NT2/D1 (cell line): ENCODE measurements at regions not wholly inside any gene's neighbourhood (a gene's known extent, or its start where the extent isn't known, plus 50 kb on each side); places are given as distances from the start of the nearest gene placed in this dataset.
"Not testable (repeated sequence)": the region's sequence is repeated elsewhere in the genome, so short reads cannot be mapped to it uniquely, and the experiment has no call there.

Experiments
- DNase-seq: peaks from one replicate; pipeline ENCODE4 v3.0.0-alpha.2; 2011; ENCODE audit warnings: low read depth, low spot score
- H3K27me3 ChIP-seq: 2 replicates; pipeline ENCODE4 v1.6.0; 2011; ENCODE audit warnings: mild to moderate bottlenecking; ENCODE audit not compliant: insufficient read length, insufficient read depth
- H3K36me3 ChIP-seq: 2 replicates; pipeline ENCODE4 v1.6.1; 2011; ENCODE audit warnings: mild to moderate bottlenecking, low read length, mixed read lengths; ENCODE audit not compliant: insufficient read depth, insufficient read length
- H3K4me1 ChIP-seq: 2 replicates; pipeline ENCODE4 v1.5.1; 2011; ENCODE audit not compliant: insufficient read depth, insufficient read length
- H3K4me3 ChIP-seq: 2 replicates; pipeline ENCODE4 v1.5.1; 2011; ENCODE audit warnings: low read depth; ENCODE audit not compliant: insufficient read length
- H3K9ac ChIP-seq: 2 replicates; pipeline ENCODE4 v1.6.0; 2011; ENCODE audit warnings: low read depth; ENCODE audit not compliant: insufficient read length
- H3K9me3 ChIP-seq: 2 replicates; pipeline ENCODE4 v1.5.1; 2011; ENCODE audit warnings: mild to moderate bottlenecking, low read length; ENCODE audit not compliant: insufficient read depth
- SUZ12 ChIP-seq: IDR thresholded peaks from 2 replicates; pipeline ENCODE4 v1.6.1; 2011; ENCODE audit not compliant: insufficient read length, insufficient read depth; ENCODE audit errors: extremely low read depth
- YY1 ChIP-seq: IDR thresholded peaks from 2 replicates; pipeline ENCODE4 v1.6.1; 2011; ENCODE audit not compliant: insufficient read length, insufficient read depth
- ZNF274 ChIP-seq: IDR thresholded peaks from 2 replicates; pipeline ENCODE4 v1.6.1; 2011; ENCODE audit warnings: mild to moderate bottlenecking, low read depth, low read length

GRCh38 chr5:104326966-104327365 is 764.4 kb upstream of the NUDT12 start:
- Histone ChIP-seq H3K4me1 (no peaks in the 10 kb centered on the region), H3K36me3 (no peaks in the 10 kb centered on the region), H3K9me3 (no peaks in the 10 kb centered on the region), H3K4me3 (no peak overlapping the region), H3K9ac (no peak overlapping the region), H3K27me3 (no peaks in the 10 kb centered on the region)
- DNase-seq, result no peak
- TF ChIP-seq ZNF274 (no peak), YY1 (no peak), SUZ12 (no peak)

GRCh38 chr5:104325356-104325755 is 762.8 kb upstream of the NUDT12 start:
- no peak for TF ChIP-seq ZNF274
- TF ChIP-seq SUZ12, result no peak
- TF ChIP-seq YY1, result no peak
- H3K4me3 ChIP-seq, result no peak overlapping the region
- no peaks in the 10 kb centered on the region for H3K9me3 ChIP-seq
- no peak overlapping the region for H3K9ac ChIP-seq
- no peaks in the 10 kb centered on the region for H3K4me1 ChIP-seq
- no peaks in the 10 kb centered on the region for H3K36me3 ChIP-seq
- H3K27me3 ChIP-seq, result no peaks in the 10 kb centered on the region
- DNase-seq, result no peak

- H3K36me3 ChIP-seq, H3K4me3 ChIP-seq, H3K9ac ChIP-seq, DNase-seq, H3K27me3 ChIP-seq, H3K4me1 ChIP-seq: not testable (repeated sequence)
- peaks cover 18% of the 10 kb centered on the region; the same call in 1 of the 2 replicates for H3K9me3 ChIP-seq
Observed at GRCh38 chr5:104316676-104317075, 754.1 kb upstream of the NUDT12 start.

GRCh38 chr5:104312481-104312880 is 749.9 kb upstream of the NUDT12 start:
- DNase-seq, result no peak
- no peaks in the 10 kb centered on the region for H3K36me3 ChIP-seq
- H3K9ac ChIP-seq, result no peak overlapping the region
- H3K4me3 ChIP-seq, result no peak overlapping the region
- H3K9me3 ChIP-seq, result peaks cover 15% of the 10 kb centered on the region; the same call in 1 of the 2 replicates
- no peak for TF ChIP-seq SUZ12
- no peak for TF ChIP-seq YY1
- H3K4me1 ChIP-seq, result no peaks in the 10 kb centered on the region
- H3K27me3 ChIP-seq, result no peaks in the 10 kb centered on the region

DNA sequence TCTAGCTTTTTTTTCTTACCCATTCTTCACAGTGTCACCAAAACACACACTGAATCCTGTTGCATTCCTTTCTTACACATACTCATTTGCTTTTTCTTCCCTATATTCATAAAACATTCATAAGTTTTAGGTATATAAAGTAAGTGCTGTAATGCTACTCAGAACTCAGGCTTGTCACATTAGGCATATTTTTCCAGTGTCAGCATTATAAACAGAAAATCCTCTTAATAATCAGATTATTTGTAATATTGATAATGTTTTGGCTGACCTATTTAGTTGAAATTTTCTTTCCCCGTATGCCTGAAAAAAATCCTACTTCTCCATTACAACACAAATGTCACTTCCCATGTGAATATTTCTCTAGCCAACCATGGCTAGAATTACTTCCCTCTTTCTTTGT is 743.0 kb upstream of the NUDT12 start:
- TF ChIP-seq SUZ12, result no peak
- TF ChIP-seq ZNF274, result no peak
- no peak for TF ChIP-seq YY1

GRCh38 chr5:104299998-104300706 is 737.6 kb upstream of the NUDT12 start:
- H3K4me1 ChIP-seq, result no peaks in the 10 kb centered on the region
- H3K4me3 ChIP-seq, result no peak overlapping the region
- no peaks in the 10 kb centered on the region for H3K36me3 ChIP-seq
- H3K9ac ChIP-seq, result no peak overlapping the region
- H3K9me3 ChIP-seq, result no peaks in the 10 kb centered on the region
- TF ChIP-seq ZNF274 (no peak), SUZ12 (no peak), YY1 (no peak)
- H3K27me3 ChIP-seq, result no peaks in the 10 kb centered on the region
- no peak for DNase-seq

More for the DNA sequence above, 743.0 kb upstream of the NUDT12 start:
- no peak for DNase-seq
- Histone ChIP-seq H3K27me3 (no peaks in the 10 kb centered on the region), H3K9me3 (no peaks in the 10 kb centered on the region), H3K4me1 (no peaks in the 10 kb centered on the region), H3K4me3 (no peak overlapping the region), H3K36me3 (no peaks in the 10 kb centered on the region), H3K9ac (no peak overlapping the region)

- Histone ChIP-seq H3K9me3 (no peaks in the 10 kb centered on the region), H3K4me3 (no peak overlapping the region), H3K9ac (no peak overlapping the region), H3K36me3 (no peaks in the 10 kb centered on the region), H3K4me1 (no peaks in the 10 kb centered on the region), H3K27me3 (no peaks in the 10 kb centered on the region)
- no peak for DNase-seq
- TF ChIP-seq SUZ12, result no peak
- TF ChIP-seq ZNF274, result no peak
Observed at GRCh38 chr5:104298518-104298917, 735.9 kb upstream of the NUDT12 start.
